GM12878 (cell line): ENCODE measurements at regions not wholly inside any gene's neighbourhood (a gene's known extent, or its start where the extent isn't known, plus 50 kb on each side); places are given as distances from the start of the nearest gene placed in this dataset.

Experiments used
- ATAC-seq: fragments of 200-7000 bp; cut with Tn5 transposase; 3 replicates; pipeline ENCODE4 v1.9.1; 2020; ENCODE audit warnings: mild to moderate bottlenecking, moderate library complexity
- BruUV-seq: library from RNA; stranded (reverse); fragments of 400-500 nt; replicated peaks from 2 replicates; lab custom pipeline; 2021; lab: Mats Ljungman, UMichigan
- CTCF ChIA-PET: fragments of 300-600 bp; sonication (Branson Sonifier 250); formaldehyde crosslinking; extraction: SDS; loops from one replicate; lab custom pipeline; 2021; ENCODE audit warnings: inconsistent platforms; lab: Yijun Ruan, JAX
- POLR2A ChIA-PET: fragments of 350-600 bp; formaldehyde crosslinking; extraction: SDS; loops from one replicate; lab custom pipeline; 2021; ENCODE audit warnings: inconsistent platforms; lab: Charles Lee
- RAD21 ChIA-PET: fragments of 300-600 bp; sonication (Branson Sonifier 250); formaldehyde crosslinking; loops from one replicate; lab custom pipeline; 2023; ENCODE audit warnings: antibody characterized with exemption; ENCODE audit not compliant: unreplicated experiment; lab: Charles Lee
- SMC1A ChIA-PET: fragments of 300-600 bp; sonication (Branson Sonifier 250); formaldehyde crosslinking; loops from one replicate; lab custom pipeline; 2023; ENCODE audit not compliant: unreplicated experiment, uncharacterized antibody; lab: Charles Lee
- DNase-seq: peaks from one replicate; pipeline ENCODE4 v3.0.0-alpha.2; 2011; ENCODE audit warnings: low read depth, low spot score
- FAIRE-seq: peaks from 3 replicates; lab custom pipeline; 2011; peaks lifted over from hg19 to GRCh38; lab: Jason Lieb, UNC
- H2AFZ ChIP-seq: 2 replicates; pipeline ENCODE4 v1.6.0; 2011; ENCODE audit warnings: low read depth, low read length, control low read depth; ENCODE audit not compliant: control insufficient read depth
- H3K27ac ChIP-seq: 2 replicates; pipeline ENCODE4 v1.5.1; 2011; ENCODE audit warnings: control low read depth; ENCODE audit not compliant: control insufficient read depth, insufficient read depth
- H3K27me3 ChIP-seq, 2 experiments: replicated peaks in 1 of 2; 2 replicates each; pipeline versions ENCODE4 v1.6.0 to v1.6.1; 2011; ENCODE audit warnings: low read length in 1 of 2; ENCODE audit not compliant: control insufficient read depth in 2 of 2, insufficient read depth in 2 of 2
- H3K36me3 ChIP-seq, 2 experiments: 2 replicates each; pipeline ENCODE4 v1.5.1; 2011; ENCODE audit warnings: low read length in 1 of 2; ENCODE audit not compliant: control insufficient read depth in 2 of 2, insufficient read depth in 2 of 2
- H3K4me1 ChIP-seq: 2 replicates; pipeline ENCODE4 v1.6.1; 2011; ENCODE audit warnings: mild to moderate bottlenecking, low read length, moderate library complexity, mixed read lengths; ENCODE audit not compliant: control insufficient read depth, insufficient read depth
- H3K4me2 ChIP-seq: 2 replicates; pipeline ENCODE4 v1.6.0; 2011; ENCODE audit warnings: control low read depth; ENCODE audit not compliant: control insufficient read depth, insufficient read depth
- H3K4me3 ChIP-seq: fragments of 200-600 bp; sonication (generic); 2 replicates; pipeline ENCODE4 v1.5.1; 2016
- H3K79me2 ChIP-seq: 2 replicates; pipeline ENCODE4 v1.6.0; 2011; ENCODE audit warnings: low read length; ENCODE audit not compliant: control insufficient read depth, insufficient read depth
- H3K9ac ChIP-seq: 2 replicates; pipeline ENCODE4 v1.8.0; 2011; ENCODE audit warnings: low read length, control low read depth, mixed read lengths; ENCODE audit not compliant: control insufficient read depth, insufficient read depth
- H3K9me3 ChIP-seq: replicated peaks from 3 replicates; pipeline ENCODE4 v1.5.1; 2011; ENCODE audit warnings: mild to moderate bottlenecking, low read length; ENCODE audit not compliant: control insufficient read depth, insufficient read depth
- H4K20me1 ChIP-seq: 2 replicates; pipeline ENCODE4 v1.6.0; 2011; ENCODE audit not compliant: control insufficient read depth, insufficient read depth
- CHD4 ChIP-seq: fragments of 200-600 bp; sonication (generic); IDR thresholded peaks from 2 replicates; pipeline ENCODE4 v1.6.1; 2016; ENCODE audit warnings: mild to moderate bottlenecking
- CREB1 ChIP-seq: IDR thresholded peaks from 2 replicates; pipeline ENCODE4 v1.6.1; 2012; ENCODE audit warnings: low read depth, mild to moderate bottlenecking, inconsistent platforms
- GABPA ChIP-seq: IDR thresholded peaks from 2 replicates; pipeline ENCODE4 v1.6.1; 2014; ENCODE audit warnings: antibody characterized with exemption, low read depth, mild to moderate bottlenecking, inconsistent platforms
- IKZF1 ChIP-seq: fragments of 450-650 bp; conservative IDR thresholded peaks from 2 replicates; pipeline ENCODE4 v1.6.1; 2017; ENCODE audit warnings: antibody characterized with exemption, mild to moderate bottlenecking
- MEF2A ChIP-seq: IDR thresholded peaks from 2 replicates; pipeline ENCODE4 v1.6.1; 2011; ENCODE audit warnings: low read depth, mild to moderate bottlenecking, low read length, moderate library complexity; ENCODE audit not compliant: insufficient read depth
- NFIC ChIP-seq: IDR thresholded peaks from 2 replicates; pipeline ENCODE4 v1.6.1; 2012; ENCODE audit warnings: low read depth, mild to moderate bottlenecking, inconsistent platforms, low read length, moderate library complexity
- PBX3 ChIP-seq: IDR thresholded peaks from 2 replicates; pipeline ENCODE4 v1.6.1; 2011; ENCODE audit warnings: mild to moderate bottlenecking, low read depth, low read length, moderate library complexity; ENCODE audit not compliant: insufficient replicate concordance
- POU2F2 ChIP-seq: IDR thresholded peaks from 3 replicates; pipeline ENCODE4 v1.6.1; 2011; ENCODE audit warnings: low read depth, mild to moderate bottlenecking, low read length, borderline replicate concordance
- RB1 ChIP-seq: fragments of 450-650 bp; formaldehyde crosslinking; IDR thresholded peaks from 2 replicates; pipeline ENCODE4 v1.6.1; 2017; ENCODE audit warnings: mild to moderate bottlenecking, borderline replicate concordance
- RCOR1 ChIP-seq: conservative IDR thresholded peaks from 2 replicates; pipeline ENCODE4 v1.6.1; 2012; ENCODE audit warnings: low read depth, low read length, improper control_type of control experiment
- RFX5 ChIP-seq: IDR thresholded peaks from 2 replicates; pipeline ENCODE4 v1.6.1; 2011; ENCODE audit warnings: low read depth, low read length, improper control_type of control experiment
- STAT1 ChIP-seq: fragments of 450-650 bp; conservative IDR thresholded peaks from 2 replicates; pipeline ENCODE4 v1.6.1; 2014; ENCODE audit warnings: antibody characterized with exemption, mild to moderate bottlenecking
- TCF7 ChIP-seq: IDR thresholded peaks from 2 replicates; pipeline ENCODE4 v1.6.1; 2014; ENCODE audit warnings: antibody characterized with exemption, borderline replicate concordance
- YBX1 ChIP-seq: fragments of 450-650 bp; IDR thresholded peaks from 2 replicates; pipeline ENCODE4 v1.6.1; 2016; ENCODE audit warnings: antibody characterized with exemption
- ZNF207 ChIP-seq: fragments of 450-650 bp; IDR thresholded peaks from 2 replicates; pipeline ENCODE4 v1.6.1; 2014; ENCODE audit warnings: antibody characterized with exemption, mild to moderate bottlenecking, borderline replicate concordance
- WGBS: methylation state at CpG from one replicate; pipeline ENCODE4 v1.1.6; 2016; ENCODE audit warnings: low lambda C conversion rate; ENCODE audit not compliant: insufficient replicate concordance, insufficient coverage; ENCODE audit errors: missing lambda C conversion rate; 5-methylcytosine and 5-hydroxymethylcytosine counted together
- in situ Hi-C: fragments of 300-500 bp; cut with MboI; formaldehyde crosslinking; loops from 9 replicates; pipeline ENCODE4 v1.14.3; 2018; ENCODE audit warnings: mixed read lengths
- intact Hi-C: fragments of 100-400 bp; cut with micrococcal nuclease; formaldehyde crosslinking; loops from one replicate; pipeline ENCODE4 v1.14.2; 2022; ENCODE audit not compliant: unreplicated experiment
- TF ChIP-seq, protein P1 (sequence below): fragments of 450-650 bp; IDR thresholded peaks from 2 replicates; pipeline ENCODE4 v1.6.1; 2018; ENCODE audit warnings: mild to moderate bottlenecking, low read depth, moderate library complexity; ENCODE audit not compliant: partially characterized antibody
- TF ChIP-seq, protein P2 (sequence below): fragments of 450-650 bp; IDR thresholded peaks from 2 replicates; pipeline ENCODE4 v1.6.1; 2016; ENCODE audit warnings: mild to moderate bottlenecking
- TF ChIP-seq, protein P3 (sequence below): fragments of 450-650 bp; IDR thresholded peaks from 2 replicates; pipeline ENCODE4 v1.6.1; 2016; ENCODE audit warnings: mild to moderate bottlenecking

GRCh38 chr11:32039149-32039548, 51.7 kb upstream of the RCN1 start:
- Histone ChIP-seq H3K4me3 (no peak overlapping the region), H2AFZ (no peak overlapping the region), H3K9me3 (no peaks in the 10 kb centered on the region), H3K79me2 (no peaks in the 10 kb centered on the region), H4K20me1 (no peaks in the 10 kb centered on the region), H3K4me2 (no peak overlapping the region), H3K9ac (no peak overlapping the region), H3K36me3 (no peaks in the 10 kb centered on the region), H3K27me3 (no peaks in the 10 kb centered on the region), H3K4me1 (no peaks in the 10 kb centered on the region), H3K27ac (no peak overlapping the region)
- in situ Hi-C loops (no loop called here), intact Hi-C loops (no loop called here)
- ATAC-seq (peak; percentile 45), DNase-seq (no peak), FAIRE-seq (no peak)
- WGBS = 0% methylated on average over 1 of the region's 1 CpG
- POLR2A ChIA-PET = interaction anchor here (1.1 kb wide), 1 partner anchor 28 kb away, joined by 3 read pairs; no protein-coding TSS in a partner anchor
- no TSS peak for BruUV-seq
- SMC1A ChIA-PET = interaction anchor here (0.7 to 1.2 kb wide), 5 partner anchors 11 to 114 kb away, joined by 3 to 4 read pairs (median 3); no protein-coding TSS in a partner anchor
- CTCF ChIA-PET = interaction anchor here (1.7 to 4.2 kb wide), 3 partner anchors 12 to 137 kb away, joined by 4 to 23 read pairs (median 7); no protein-coding TSS in a partner anchor
- RAD21 ChIA-PET = no interaction called here
- peak; percentile 58; the same call in 1 of the 3 replicates for TF ChIP-seq POU2F2
- no peak for TF ChIP-seq RFX5
- no peak for TF ChIP-seq GABPA
- TF ChIP-seq PBX3 = peak; percentile 28
- no peak for TF ChIP-seq ZNF207
- TF ChIP-seq RB1 = no peak
- no peak for TF ChIP-seq NFIC
- TF ChIP-seq, protein P1, sequence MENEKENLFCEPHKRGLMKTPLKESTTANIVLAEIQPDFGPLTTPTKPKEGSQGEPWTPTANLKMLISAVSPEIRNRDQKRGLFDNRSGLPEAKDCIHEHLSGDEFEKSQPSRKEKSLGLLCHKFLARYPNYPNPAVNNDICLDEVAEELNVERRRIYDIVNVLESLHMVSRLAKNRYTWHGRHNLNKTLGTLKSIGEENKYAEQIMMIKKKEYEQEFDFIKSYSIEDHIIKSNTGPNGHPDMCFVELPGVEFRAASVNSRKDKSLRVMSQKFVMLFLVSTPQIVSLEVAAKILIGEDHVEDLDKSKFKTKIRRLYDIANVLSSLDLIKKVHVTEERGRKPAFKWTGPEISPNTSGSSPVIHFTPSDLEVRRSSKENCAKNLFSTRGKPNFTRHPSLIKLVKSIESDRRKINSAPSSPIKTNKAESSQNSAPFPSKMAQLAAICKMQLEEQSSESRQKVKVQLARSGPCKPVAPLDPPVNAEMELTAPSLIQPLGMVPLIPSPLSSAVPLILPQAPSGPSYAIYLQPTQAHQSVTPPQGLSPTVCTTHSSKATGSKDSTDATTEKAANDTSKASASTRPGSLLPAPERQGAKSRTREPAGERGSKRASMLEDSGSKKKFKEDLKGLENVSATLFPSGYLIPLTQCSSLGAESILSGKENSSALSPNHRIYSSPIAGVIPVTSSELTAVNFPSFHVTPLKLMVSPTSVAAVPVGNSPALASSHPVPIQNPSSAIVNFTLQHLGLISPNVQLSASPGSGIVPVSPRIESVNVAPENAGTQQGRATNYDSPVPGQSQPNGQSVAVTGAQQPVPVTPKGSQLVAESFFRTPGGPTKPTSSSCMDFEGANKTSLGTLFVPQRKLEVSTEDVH = no peak
- no peak for TF ChIP-seq YBX1
- TF ChIP-seq CHD4 = no peak
- no peak for TF ChIP-seq RCOR1
- TF ChIP-seq, protein P2, sequence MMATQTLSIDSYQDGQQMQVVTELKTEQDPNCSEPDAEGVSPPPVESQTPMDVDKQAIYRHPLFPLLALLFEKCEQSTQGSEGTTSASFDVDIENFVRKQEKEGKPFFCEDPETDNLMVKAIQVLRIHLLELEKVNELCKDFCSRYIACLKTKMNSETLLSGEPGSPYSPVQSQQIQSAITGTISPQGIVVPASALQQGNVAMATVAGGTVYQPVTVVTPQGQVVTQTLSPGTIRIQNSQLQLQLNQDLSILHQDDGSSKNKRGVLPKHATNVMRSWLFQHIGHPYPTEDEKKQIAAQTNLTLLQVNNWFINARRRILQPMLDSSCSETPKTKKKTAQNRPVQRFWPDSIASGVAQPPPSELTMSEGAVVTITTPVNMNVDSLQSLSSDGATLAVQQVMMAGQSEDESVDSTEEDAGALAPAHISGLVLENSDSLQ = peak; percentile 68; the same call in 1 of the 2 replicates
- no peak for TF ChIP-seq TCF7
- no peak for TF ChIP-seq CREB1
- TF ChIP-seq, protein P3, sequence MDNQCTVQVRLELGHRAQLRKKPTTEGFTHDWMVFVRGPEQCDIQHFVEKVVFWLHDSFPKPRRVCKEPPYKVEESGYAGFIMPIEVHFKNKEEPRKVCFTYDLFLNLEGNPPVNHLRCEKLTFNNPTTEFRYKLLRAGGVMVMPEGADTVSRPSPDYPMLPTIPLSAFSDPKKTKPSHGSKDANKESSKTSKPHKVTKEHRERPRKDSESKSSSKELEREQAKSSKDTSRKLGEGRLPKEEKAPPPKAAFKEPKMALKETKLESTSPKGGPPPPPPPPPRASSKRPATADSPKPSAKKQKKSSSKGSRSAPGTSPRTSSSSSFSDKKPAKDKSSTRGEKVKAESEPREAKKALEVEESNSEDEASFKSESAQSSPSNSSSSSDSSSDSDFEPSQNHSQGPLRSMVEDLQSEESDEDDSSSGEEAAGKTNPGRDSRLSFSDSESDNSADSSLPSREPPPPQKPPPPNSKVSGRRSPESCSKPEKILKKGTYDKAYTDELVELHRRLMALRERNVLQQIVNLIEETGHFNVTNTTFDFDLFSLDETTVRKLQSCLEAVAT = no peak
- TF ChIP-seq IKZF1 = no peak
- no peak for TF ChIP-seq STAT1
- no peak for TF ChIP-seq MEF2A
